Spleen (tissue), 11 donors: ENCODE measurements at regions not wholly inside any gene's neighbourhood (a gene's known extent, or its start where the extent isn't known, plus 50 kb on each side); places are given as distances from the start of the nearest gene placed in this dataset.

Experiments used
- DNase-seq: peaks from one replicate; pipeline ENCODE4 v3.0.0-alpha.2; 2020
- H3K27ac ChIP-seq, 8 donors: fragments of 200-600 bp; sonication (generic) in 7 of 8; 1 replicate in 4 of 8; 2 replicates in 4 of 8; pipeline versions ENCODE4 v1.5.0 to v1.8.0; 2016 to 2021; ENCODE audit warnings: inconsistent platforms in 4 of 8, mild to moderate bottlenecking in 4 of 8, moderate library complexity in 1 of 8
- H3K27me3 ChIP-seq, 7 donors: fragments of 200-600 bp; sonication (generic) in 6 of 7; replicated peaks in 1 of 7; 1 replicate in 4 of 7; 2 replicates in 3 of 7; pipeline versions ENCODE4 v1.5.0 to v1.8.0; 2016 to 2021; ENCODE audit warnings: inconsistent platforms in 3 of 7, mild to moderate bottlenecking in 1 of 7
- H3K36me3 ChIP-seq, 6 donors: fragments of 200-600 bp; sonication (generic) in 5 of 6; 1 replicate in 4 of 6; 2 replicates in 2 of 6; pipeline versions ENCODE4 v1.5.0 to v1.8.0; 2016 to 2021; ENCODE audit warnings: inconsistent platforms in 2 of 6
- H3K4me1 ChIP-seq, 6 donors: fragments of 200-600 bp; sonication (generic) in 5 of 6; 1 replicate in 3 of 6; 2 replicates in 3 of 6; pipeline versions ENCODE4 v1.5.0 to v1.8.0; 2016 to 2021; ENCODE audit warnings: inconsistent platforms in 3 of 6
- H3K4me3 ChIP-seq, 8 donors: fragments of 200-600 bp; sonication (generic) in 7 of 8; 1 replicate in 4 of 8; 2 replicates in 4 of 8; pipeline versions ENCODE4 v1.5.0 to v1.8.0; 2016 to 2021; ENCODE audit warnings: inconsistent platforms in 4 of 8, mild to moderate bottlenecking in 4 of 8, moderate library complexity in 2 of 8
- H3K9me3 ChIP-seq, 8 donors: fragments of 200-600 bp; sonication (generic) in 7 of 8; 1 replicate in 4 of 8; 2 replicates in 4 of 8; pipeline versions ENCODE4 v1.5.0 to v1.8.0; 2016 to 2021; ENCODE audit warnings: inconsistent platforms in 4 of 8
- POLR2A ChIP-seq, 3 donors: fragments of 450-650 bp; IDR thresholded peaks; one replicate each; pipeline ENCODE4 v1.5.1; 2017; ENCODE audit warnings: antibody characterized with exemption in 3 of 3, mild to moderate bottlenecking in 1 of 3
- POLR2AphosphoS5 ChIP-seq, 3 donors: sonication (generic); formaldehyde crosslinking; IDR thresholded peaks; one replicate each; pipeline ENCODE4 v1.5.1; 2017; ENCODE audit warnings: antibody characterized with exemption in 3 of 3
- WGBS, 5 donors: extraction: QIAGEN DNeasy Blood & Tissue Kit in 3 of 5; methylation state at CpG; one replicate each; pipeline versions ENCODE4 v1.1.5 to v1.1.7; 2013 to 2018; 5-methylcytosine and 5-hydroxymethylcytosine counted together
- intact Hi-C: fragments of 100-400 bp; cut with DNase I; formaldehyde crosslinking; loops from one replicate; pipeline ENCODE4 v1.15.0; 2023; ENCODE audit warnings: low total_unique reads
- TF ChIP-seq, protein P1 (sequence below), 11 experiments: fragments of 200-600 bp in 7 of 11; fragments of 450-650 bp in 4 of 11; sonication (generic) in 4 of 11; IDR thresholded peaks in 8 of 11; conservative IDR thresholded peaks in 3 of 11; 1 replicate in 7 of 11; 2 replicates in 4 of 11; pipeline versions ENCODE4 v1.4.0 to v1.8.0; 2016 to 2021; ENCODE audit warnings: antibody characterized with exemption in 11 of 11, inconsistent platforms in 4 of 11, mild to moderate bottlenecking in 1 of 11
- donor health status: healthy with polysubstance abuse.
- donor health status: DM: no; HTN: no; CAD: no; lungs with moderate emphysema.
- donor health status: DM: no; HTN: no; CAD: no.
- donor health status: Bipolar disorder and iron deficiency.
- donor health status: healthy.
- donor health status: DM: no; HTN: no; CAD: no.
- donor health status: DM: yes; HTN: yes; CAD: no.

- no peak overlapping the region for H3K27ac ChIP-seq
- no peaks in the 10 kb centered on the region for H3K27me3 ChIP-seq
- H3K4me3 ChIP-seq: no peak overlapping the region
- intact Hi-C loops: no loop called here
- H3K9me3 ChIP-seq: peaks cover 0 to 6% (median 0%) of the 10 kb centered on the region in 8 donors
- H3K4me1 ChIP-seq: no peaks in the 10 kb centered on the region
- DNase-seq: no peak
- no peaks in the 10 kb centered on the region for H3K36me3 ChIP-seq
- no peak for TF ChIP-seq POLR2AphosphoS5 (IDR thresholded peaks at IDR 0.05)
- no peak for TF ChIP-seq POLR2A (IDR thresholded peaks at IDR 0.05)
- TF ChIP-seq, protein P1, sequence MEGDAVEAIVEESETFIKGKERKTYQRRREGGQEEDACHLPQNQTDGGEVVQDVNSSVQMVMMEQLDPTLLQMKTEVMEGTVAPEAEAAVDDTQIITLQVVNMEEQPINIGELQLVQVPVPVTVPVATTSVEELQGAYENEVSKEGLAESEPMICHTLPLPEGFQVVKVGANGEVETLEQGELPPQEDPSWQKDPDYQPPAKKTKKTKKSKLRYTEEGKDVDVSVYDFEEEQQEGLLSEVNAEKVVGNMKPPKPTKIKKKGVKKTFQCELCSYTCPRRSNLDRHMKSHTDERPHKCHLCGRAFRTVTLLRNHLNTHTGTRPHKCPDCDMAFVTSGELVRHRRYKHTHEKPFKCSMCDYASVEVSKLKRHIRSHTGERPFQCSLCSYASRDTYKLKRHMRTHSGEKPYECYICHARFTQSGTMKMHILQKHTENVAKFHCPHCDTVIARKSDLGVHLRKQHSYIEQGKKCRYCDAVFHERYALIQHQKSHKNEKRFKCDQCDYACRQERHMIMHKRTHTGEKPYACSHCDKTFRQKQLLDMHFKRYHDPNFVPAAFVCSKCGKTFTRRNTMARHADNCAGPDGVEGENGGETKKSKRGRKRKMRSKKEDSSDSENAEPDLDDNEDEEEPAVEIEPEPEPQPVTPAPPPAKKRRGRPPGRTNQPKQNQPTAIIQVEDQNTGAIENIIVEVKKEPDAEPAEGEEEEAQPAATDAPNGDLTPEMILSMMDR (IDR thresholded peaks at IDR 0.05 in 8 of 11, conservative IDR thresholded peaks at IDR 0.05 in 3 of 11): no peak
Observed at GRCh38 chr4:100823993-100824323, 306.1 kb upstream of the EMCN start.

DNA sequence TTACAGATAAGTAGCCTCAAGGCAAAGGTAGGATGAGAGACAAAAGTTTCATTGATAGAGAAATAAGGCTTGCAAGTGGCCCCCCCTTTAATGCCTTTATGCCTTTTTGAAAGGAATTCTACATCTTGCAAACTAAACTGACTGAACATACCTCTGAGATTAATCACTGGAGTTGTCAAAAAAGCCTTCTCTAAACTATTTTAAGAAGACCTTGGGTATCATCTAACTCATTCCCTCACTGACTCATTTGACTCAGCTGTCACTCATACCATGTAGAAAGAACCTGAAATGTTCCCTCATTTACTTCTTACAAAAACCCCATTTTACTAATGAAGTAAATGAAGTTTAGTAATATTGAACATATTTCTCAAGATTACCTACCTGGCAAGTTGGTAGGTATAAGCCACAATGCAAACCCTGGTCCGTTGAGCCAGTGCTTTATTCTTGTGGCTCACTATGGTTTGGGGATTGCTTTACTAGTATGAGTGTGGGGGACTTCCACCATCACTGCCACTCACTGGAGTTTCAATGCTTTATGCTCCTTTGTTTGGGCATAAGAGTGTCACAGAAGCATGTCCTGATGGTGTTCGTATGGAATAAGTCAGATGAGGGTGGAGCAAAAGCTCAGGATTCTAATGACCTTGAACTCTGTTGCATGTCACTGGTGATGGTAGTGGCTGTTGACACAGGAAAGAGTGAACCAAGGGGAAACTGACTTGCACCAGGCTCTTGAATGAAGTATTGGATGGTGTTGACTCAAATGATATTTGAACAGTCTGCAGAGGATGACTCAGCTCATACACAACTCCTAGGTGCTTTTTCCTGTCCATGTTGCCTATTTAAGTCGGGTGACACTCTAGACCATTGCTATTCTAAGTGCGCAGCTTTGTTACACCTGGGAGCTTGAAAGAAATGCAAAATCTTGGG, 305.5 kb upstream of the EMCN start:
- 54 to 78% (median 65%) methylated on average over 4 of the region's 4 CpGs for WGBS, 5 donors
- Histone ChIP-seq H3K27me3 (no peaks in the 10 kb centered on the region), H3K4me3 (no peak overlapping the region), H3K27ac (no peak overlapping the region), H3K9me3 (no peaks in the 10 kb centered on the region), H3K36me3 (no peaks in the 10 kb centered on the region), H3K4me1 (no peaks in the 10 kb centered on the region)
- no peak for DNase-seq
- no peak for TF ChIP-seq POLR2AphosphoS5 (IDR thresholded peaks at IDR 0.05)
- no peak for TF ChIP-seq POLR2A (IDR thresholded peaks at IDR 0.05)
- TF ChIP-seq, protein P1 (IDR thresholded peaks at IDR 0.05 in 8 of 11, conservative IDR thresholded peaks at IDR 0.05 in 3 of 11): no peak
- intact Hi-C loops: no loop called here

GRCh38 chr4:100820249-100820648, 302.4 kb upstream of the EMCN start:
- intact Hi-C loops: no loop called here
- Histone ChIP-seq H3K27ac (no peak overlapping the region), H3K4me1 (no peaks in the 10 kb centered on the region), H3K4me3 (no peak overlapping the region), H3K36me3 (no peaks in the 10 kb centered on the region), H3K9me3 (no peaks in the 10 kb centered on the region), H3K27me3 (no peaks in the 10 kb centered on the region)
- DNase-seq: no peak
- WGBS, 5 donors: 92 to 96% (median 93%) methylated on average over 3 of the region's 3 CpGs
- TF ChIP-seq, protein P1 (IDR thresholded peaks at IDR 0.05 in 8 of 11, conservative IDR thresholded peaks at IDR 0.05 in 3 of 11): no peak
- TF ChIP-seq POLR2AphosphoS5 (IDR thresholded peaks at IDR 0.05) (no peak), POLR2A (IDR thresholded peaks at IDR 0.05) (no peak)

GRCh38 chr4:100819505-100819904, 301.7 kb upstream of the EMCN start:
- no peak for DNase-seq
- intact Hi-C loops: no loop called here
- no peak overlapping the region for H3K4me3 ChIP-seq
- TF ChIP-seq POLR2AphosphoS5 (IDR thresholded peaks at IDR 0.05): no peak
- no peak for TF ChIP-seq POLR2A (IDR thresholded peaks at IDR 0.05)
- TF ChIP-seq, protein P1 (IDR thresholded peaks at IDR 0.05 in 8 of 11, conservative IDR thresholded peaks at IDR 0.05 in 3 of 11): no peak
- 87 to 96% (median 89%) methylated on average over 5 of the region's 5 CpGs for WGBS, 5 donors
- no peaks in the 10 kb centered on the region for H3K27me3 ChIP-seq
- H3K36me3 ChIP-seq: no peaks in the 10 kb centered on the region
- no peaks in the 10 kb centered on the region for H3K9me3 ChIP-seq
- no peak overlapping the region for H3K27ac ChIP-seq
- H3K4me1 ChIP-seq: no peaks in the 10 kb centered on the region
